GM19372 (cell line): ENCODE measurements at regions not wholly inside any gene's neighbourhood (a gene's known extent, or its start where the extent isn't known, plus 50 kb on each side); places are given as distances from the start of the nearest gene placed in this dataset.
"Not testable (repeated sequence)": the region's sequence is repeated elsewhere in the genome, so short reads cannot be mapped to it uniquely, and the experiment has no call there.

ENCODE experiments used
- ATAC-seq: cut with Tn5 transposase; IDR thresholded peaks from one replicate; pipeline ENCODE4 v1.9.1; 2021; ENCODE audit warnings: mild to moderate bottlenecking, low read depth, moderate library complexity; ENCODE audit not compliant: unreplicated experiment

DNA sequence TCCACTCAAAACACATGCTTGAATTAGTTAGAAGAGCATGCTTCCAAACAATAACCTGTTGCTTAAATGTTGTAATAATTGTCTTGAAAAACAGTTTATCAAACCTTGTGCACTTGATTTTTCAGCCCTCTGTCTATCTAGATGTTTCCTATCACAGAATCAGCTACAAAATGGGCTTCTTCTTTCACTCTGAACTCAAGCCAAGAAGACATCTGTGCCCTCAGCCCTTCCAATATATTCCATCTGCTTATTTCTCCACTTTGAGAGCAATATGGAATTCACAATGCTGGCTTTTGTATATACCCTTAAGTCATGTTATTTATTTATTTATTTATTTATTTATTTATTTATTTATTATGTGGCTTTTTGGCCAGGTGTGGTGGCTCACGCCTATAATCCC is 234.2 kb downstream of the TOX3 start:
- ATAC-seq = no peak

DNA sequence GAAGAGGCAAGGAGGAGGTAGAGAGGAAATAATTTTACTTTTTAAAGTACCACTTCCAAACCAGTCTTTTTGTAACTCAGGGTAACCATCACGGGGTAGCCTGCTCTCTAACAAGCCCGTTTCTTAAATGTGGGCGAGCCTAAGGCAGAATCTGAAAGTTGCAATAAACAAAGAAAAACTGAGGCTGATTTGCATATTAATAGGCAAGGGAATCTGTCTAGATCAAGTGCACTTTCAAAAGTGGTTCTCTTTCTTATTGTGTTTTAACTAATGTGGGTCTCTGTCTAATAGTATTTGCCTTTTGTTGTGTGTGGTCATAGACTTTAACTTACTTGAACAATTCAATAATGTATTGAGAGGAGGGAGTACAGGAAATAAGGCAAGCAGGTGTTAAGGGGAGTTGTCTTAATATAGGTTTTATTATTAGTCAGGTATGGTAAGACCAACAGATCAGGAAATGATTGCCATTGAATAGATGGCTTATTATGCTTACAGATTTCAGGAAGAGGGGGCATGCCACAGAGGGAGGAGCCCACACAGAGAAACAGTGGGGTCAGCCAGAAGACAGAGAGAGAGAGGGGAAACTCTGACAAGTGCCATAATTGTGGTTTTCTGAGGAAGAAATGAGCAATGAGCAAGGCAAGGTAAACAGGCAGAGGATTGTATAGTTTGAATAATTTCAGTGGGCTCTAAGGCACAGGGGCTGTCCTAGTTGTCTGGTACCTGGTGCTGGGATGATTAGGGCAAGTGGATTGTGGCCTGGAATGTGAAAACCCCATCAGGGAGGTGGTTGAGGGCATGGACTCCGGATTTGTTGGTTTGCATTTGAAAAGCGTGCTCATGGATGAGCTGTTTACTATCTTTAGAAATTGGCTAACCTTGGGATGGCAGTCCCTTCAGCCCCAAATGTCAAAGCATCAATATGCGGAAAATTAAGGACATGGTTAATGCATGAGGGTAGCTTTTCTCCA is 237.2 kb downstream of the TOX3 start:
- ATAC-seq = no peak

DNA sequence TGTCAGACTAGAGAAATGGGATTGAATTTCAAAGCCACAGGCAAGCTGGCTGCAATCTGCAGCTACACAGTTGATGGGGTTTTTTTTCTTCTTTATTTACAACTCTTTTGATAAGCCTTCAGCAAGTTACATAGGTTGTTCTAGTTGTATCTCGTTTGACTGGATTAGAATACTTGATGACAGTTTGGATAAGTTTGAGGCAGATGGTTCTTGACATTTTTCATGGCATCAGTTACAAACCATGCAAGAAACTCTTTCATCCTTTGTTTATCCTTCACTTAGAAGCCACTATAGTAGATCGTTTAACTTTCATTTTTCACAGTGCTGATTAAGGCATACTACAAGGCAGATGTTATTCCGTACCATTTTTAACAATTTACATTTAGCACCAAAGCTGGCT is 238.9 kb downstream of the TOX3 start:
- no peak for ATAC-seq

DNA sequence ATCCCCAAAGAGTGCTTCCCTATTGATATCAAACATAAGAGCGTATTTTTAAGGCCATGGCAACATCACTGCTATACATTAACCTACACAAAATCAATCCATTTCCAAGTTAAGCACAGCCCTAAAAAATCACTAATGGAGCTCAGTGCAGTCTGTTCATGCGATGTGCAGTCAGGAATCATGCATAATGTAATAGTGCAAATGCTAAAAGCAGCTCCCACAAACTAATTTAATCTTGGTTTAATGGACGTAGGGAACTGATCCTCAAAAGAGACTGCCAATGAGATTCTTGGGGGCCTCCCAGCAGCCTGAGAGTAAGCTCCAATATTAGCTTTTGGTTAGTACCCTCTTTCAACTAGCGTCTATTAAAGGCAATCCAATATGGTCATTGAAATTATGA is 245.9 kb downstream of the TOX3 start:
- ATAC-seq = no peak

DNA sequence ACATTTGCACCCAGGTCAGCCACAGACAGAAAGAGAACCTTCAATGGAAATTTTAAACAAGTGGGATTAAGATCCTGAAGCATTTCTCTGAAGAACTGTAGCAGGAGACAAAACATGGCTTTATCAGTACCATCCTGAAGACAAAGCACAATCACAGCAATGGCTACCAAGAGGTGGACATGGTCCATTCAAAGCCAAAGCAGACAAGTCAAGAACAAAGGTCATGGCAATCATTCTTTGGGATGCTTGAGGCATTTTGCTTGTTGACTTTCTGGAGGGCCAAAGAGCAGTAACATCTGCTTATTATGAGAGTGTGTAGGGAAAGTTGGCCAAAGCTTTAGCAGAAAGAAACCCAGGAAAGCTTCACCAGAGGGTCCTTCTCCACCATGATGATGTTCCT is 248.2 kb downstream of the TOX3 start:
- ATAC-seq = no peak

DNA sequence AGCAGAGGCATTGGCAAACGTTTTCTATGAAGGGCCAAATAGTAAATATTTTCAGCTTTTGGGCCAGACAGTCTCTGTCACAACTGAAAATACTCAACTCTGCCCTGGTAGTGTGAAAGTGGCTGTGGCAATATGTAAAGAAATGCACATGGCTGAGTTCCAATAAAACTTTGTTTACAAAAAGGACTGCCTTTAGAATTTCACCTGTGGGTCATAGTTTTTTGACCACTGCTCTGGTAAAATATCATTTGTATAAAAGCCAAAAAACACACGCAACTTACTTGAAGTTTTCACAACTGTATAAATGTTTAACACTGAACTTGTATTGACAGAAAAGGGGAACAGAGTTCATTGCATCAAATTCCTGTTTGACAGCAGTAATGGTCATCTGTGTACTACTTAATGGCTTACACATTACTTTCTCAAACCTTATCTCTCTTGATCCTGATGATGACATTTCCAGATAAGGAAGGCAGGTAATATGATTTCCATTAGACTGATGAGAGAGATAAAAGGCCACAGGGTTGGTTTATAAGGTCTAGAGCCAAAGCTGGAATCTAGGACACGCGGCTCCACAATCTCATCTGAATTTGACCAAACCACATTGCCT is 250.1 kb downstream of the TOX3 start:
- ATAC-seq = not testable (repeated sequence)

DNA sequence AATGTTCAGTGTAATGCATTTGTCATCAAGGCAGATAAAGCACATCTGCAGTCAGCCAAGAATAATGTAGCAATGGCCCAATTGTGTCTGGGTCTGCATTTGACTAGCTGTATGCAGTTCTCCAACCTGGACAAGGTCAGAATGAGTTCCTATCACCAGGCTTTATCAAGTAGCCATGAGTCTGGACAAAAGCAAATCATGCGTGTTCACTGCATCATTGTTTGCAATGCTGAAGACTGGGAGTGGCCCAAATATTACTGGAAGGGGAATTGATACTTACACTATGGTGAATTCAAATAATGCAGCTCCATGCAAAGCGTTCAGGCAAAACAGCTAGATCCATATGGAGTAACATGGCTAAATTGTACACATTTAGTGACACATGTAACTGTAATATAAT is 250.9 kb downstream of the TOX3 start:
- ATAC-seq = no peak

DNA sequence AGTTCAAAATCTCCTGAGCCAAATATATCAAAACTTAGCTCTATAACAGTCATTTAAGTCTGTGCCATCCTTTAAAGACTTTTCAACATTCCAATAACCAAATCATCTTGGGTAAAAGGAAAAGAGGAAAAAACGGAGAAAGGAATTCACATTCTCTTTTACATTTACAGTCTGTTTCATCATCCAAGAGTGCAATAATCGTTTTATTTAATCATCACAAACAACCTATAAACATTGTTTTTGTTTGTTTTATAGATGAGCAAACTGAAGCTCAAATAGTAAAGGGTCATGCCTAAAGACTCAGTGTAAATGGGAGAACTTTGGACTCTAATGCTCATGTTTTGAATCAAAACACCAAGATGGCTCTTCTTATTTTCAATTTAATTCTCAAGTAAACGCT is 252.3 kb downstream of the TOX3 start:
- no peak for ATAC-seq

DNA sequence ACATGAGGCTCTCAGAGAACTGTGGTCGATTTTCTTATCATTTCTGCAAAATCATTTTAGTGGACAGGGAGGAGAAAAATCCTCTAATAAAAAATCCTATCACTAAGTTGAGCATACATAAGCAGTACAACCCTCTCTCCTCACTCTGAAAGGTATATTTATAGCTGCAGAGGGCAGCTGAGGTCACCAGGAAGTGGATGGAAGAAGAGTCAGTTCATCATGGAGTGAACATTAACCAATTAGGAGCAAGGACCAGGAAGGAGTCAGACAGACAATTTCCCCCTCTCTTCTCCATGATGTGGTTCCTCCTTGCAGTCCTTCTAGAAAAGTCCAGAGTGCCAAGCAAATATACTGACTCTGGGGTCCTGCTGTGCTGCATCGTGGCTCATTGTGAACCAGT is 253.7 kb downstream of the TOX3 start:
- no peak for ATAC-seq

DNA sequence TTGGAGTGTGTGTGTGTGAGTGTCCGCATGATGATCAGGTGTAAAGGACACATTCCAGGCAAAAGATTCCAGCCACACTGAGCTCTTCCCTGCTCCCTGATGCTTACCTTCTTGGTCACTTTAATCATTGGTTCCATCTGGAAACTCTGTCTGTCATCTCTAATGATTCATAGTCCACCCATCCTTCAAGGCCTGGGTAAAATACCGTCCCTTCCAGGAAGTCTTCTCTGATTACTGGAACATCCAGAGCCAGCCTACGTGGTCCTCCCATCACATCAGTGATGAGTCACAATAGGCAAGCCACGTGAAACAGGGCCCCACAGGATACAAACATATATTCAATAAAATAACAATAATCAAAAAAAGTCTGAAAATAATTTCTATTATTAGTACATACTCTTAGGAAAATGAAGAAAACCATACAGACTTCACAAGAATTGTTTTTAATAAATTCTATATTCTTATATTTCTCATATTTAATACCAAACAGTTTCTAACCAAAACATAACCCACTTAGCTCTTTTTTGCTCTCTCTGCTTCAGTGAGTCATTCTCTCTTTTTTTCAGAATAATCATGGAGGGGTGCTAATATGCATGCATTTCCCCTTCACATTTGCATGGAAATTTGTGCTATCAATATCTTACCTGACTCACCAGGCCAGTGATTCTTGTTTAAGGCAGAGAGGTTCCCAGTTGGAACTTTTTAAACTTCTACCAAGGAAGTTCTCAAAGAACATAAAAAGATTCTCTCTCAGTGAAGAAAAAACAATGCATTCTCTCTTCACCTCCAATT is 263.2 kb downstream of the TOX3 start:
- ATAC-seq = no peak

DNA sequence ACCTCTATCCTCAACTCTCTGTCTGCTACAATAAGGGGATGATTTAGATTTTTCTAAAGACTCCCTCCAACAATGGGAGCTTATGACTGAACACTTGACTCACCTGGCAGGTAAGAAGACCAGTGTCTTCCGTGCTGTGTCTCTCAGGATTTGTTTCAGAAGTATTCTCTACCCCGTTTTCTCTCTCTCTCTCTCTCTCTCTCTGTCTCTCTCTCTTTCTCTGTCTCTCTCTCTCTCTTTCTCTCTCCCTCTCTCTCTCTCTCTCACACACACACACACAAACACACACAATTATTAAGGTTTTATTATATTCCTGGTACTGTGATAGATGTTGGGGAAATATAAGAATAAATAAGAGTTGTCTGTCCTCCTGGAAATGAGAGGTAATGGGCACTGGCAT is 263.9 kb downstream of the TOX3 start:
- no peak for ATAC-seq

DNA sequence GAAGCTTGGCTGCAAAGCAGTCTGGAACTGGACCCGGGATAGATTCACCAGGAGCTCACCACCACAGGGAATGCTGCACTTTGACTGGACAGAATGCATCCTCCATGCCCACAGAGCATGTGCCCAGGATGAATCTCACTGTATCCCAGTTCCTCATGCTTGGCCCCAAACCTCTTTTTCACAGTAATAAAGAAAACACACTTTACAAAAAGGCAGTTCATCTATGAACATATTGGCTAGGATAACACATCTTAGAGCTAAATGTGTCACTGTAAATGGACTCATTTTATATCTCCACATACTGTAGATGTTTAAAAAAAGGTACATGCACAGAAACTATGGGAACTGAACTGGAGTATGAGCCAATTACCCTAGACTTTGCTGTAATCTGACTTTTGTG is 266.9 kb downstream of the TOX3 start:
- no peak for ATAC-seq

DNA sequence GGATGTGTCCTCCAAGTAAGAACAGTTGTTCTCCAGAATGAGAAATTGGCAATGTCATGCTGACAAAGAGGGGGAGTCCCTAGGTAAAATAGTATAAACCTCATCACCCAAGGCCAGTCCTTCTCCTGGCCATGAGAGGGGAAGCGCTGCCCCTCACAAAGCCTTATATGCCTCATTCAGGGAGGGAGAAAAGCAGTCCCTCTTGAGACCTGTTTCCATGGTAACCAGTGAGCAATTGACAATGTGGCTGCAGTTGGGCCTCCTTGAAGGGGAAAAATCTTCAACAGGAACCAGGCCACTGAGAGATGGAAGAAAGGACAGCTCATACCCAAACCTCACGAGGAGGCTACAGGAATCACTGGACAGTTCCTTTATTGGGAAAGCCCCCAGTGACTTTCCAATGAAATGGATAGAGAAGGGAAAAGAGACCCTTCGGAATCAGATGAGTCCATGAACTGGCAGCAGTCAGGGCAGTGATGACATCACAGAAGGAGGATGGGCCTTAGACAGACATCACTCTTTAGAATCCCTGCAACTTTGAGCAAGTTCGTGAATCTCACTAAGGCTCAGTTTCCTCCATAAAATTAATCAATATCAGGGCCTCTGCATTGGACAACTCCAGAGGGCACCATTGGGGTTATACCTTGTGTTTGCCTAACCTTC is 275.7 kb downstream of the TOX3 start:
- ATAC-seq = no peak

DNA sequence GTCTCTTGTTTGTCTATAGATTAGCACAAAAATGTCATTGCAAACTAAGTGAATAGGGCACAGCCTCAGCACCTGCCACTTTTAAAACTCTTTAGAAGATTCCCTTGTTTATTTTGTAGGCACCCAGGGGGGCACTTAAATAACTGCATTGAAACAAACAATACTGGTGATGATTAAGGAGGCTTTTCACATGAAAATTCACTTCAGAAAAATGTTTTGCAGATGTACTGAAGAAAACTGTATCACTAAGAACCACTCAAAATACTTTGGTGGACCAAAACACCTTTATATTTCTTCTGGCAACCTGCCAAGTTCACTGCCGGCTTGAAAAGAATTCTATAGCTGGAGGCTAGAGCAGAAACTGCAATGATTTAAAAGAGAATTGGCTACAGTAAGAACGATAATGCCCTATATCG is 281.5 kb downstream of the TOX3 start:
- no peak for ATAC-seq

DNA sequence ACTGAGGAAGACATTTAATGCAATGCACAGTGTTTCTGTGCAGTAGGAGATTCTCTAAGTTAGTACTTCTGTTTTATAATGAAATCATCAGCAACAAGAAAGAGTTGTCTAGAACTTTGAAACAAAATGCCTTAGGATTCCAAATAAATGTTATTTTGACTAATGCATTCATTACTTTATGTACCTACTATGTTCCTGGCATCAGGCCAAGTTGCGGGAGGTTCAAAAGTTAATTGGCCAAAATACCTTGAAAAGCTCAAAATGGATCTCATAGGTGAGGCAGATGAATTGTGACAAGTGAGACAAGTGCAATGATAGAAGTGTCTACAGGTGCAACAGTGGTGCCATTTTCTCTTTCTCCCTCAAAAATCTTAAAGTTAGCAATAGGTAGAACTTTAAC is 289.4 kb downstream of the TOX3 start:
- no peak for ATAC-seq

DNA sequence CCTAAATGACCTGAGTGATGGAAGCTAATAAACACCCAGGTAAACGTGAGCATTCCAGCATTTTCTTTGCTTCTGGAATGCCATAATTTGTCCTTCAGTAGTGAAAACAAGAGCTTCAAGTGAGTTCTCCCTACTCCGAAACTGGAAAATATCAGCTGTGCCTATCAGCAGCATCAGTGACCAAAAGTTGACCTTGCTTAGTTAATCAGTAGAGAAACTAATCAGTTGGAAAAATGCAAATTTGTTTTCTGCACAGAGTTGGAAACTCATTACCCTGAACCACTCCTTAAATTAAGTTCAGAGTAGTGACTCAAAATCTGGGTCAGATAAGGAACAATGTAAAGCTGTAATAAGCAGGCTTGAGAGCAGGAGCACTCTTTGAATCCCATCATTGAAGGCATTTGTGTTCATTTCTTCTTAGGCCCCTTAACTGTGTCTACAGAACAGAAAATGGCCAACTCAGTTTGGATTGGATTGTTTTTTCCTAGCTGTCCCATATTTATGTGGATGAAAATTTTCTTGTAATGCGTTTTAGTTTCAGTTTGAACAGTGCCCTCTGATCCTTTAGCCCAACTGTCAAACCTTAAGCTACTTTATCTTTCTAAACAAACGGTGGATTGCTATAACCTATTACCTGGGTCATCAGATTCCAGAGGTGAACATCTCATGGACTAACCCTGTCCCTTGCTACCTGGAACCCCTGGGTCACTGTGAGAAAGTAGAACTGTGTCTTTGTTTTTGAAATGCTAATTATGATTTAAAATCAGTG is 290.4 kb downstream of the TOX3 start:
- no peak for ATAC-seq

DNA sequence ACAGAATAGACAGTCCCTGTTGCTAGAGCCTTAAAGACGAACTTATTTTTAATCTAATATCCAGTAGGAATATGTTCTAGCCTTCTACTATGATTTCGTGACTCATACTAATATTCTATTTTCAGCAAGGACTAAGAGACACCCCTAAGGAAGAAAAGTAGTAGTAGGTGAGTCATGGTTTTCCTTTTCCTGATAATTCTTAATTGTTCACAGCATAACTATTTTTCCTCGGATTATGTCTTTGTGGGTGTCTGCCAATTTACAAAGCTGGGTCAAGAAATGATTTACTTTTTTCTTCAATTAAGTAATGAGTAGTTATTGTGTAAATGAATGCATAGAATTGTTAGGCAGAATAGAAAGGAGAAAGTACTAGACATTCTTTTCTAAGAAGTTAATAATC is 292.2 kb downstream of the TOX3 start:
- no peak for ATAC-seq

DNA sequence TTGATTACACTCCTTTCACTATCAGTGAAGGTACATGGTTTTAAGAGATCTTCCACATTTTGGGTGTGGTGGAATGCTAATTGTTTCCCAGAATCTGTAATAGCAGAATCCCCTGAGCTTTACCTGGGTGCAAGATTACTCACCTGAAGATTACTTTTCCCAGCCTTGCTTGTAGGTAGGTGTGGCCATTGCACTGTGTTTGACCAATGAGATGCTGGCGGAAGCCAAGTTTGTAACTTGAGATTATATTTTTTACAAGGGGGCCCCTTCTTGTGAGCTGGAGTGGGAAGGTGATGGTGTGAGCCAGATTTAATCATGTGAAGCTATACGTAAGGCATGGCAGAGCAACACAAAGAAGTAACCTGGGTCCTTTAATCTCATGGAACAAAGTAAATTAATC is 294.3 kb downstream of the TOX3 start:
- no peak for ATAC-seq

DNA sequence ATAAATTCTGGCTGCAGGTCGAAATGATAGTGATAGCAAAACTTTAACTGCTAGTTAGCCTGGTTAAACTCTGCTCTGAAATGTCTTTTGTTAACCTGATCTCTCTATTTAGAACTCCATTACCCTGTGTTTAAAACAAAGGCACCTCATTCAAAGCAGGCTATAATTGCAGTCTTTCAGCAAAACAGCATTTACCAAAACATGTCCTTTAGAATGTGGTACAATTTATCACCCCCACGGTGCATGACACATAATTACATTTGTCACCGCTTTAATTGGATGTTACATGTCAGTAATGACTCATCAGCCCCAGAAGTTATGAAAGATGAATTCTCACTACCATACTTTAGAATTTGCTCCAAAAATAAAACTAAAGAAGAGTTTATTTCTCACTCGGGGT is 295.4 kb downstream of the TOX3 start:
- ATAC-seq = no peak

DNA sequence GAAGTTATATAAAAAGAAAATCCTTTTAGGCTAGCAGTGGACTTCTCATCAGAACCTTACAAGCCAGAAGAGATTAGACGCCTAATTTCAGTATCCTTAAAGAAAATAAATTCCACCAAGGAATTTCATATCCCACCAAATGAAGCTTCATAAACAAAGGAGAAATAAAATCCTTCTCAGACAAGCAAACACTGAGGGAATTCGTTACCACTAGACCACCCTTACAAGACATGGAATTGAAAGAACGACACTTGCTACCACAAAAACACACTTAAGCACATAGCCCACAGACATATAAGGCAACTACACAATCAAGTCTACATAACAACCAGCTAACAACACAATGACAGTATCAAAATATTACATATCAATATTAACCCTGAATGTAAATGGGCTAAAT is 299.2 kb downstream of the TOX3 start:
- no peak for ATAC-seq
